Osteocyte (in vitro differentiated cells): ENCODE measurements at regions not wholly inside any gene's neighbourhood (a gene's known extent, or its start where the extent isn't known, plus 50 kb on each side); places are given as distances from the start of the nearest gene placed in this dataset.

ENCODE experiments used
- DNase-seq: peaks from one replicate; pipeline ENCODE4 v3.0.0; 2021; ENCODE audit warnings: mixed read lengths; ENCODE audit not compliant: unreplicated experiment; ENCODE audit errors: extremely low spot score
- H3K27ac Mint-ChIP-seq: one replicate; pipeline ENCODE4 v1.8.0; 2021; ENCODE audit warnings: mild to moderate bottlenecking, mixed read lengths; ENCODE audit not compliant: unreplicated experiment
- H3K27me3 Mint-ChIP-seq: one replicate; pipeline ENCODE4 v1.8.0; 2021; ENCODE audit warnings: mixed read lengths; ENCODE audit not compliant: unreplicated experiment
- H3K36me3 Mint-ChIP-seq: one replicate; pipeline ENCODE4 v1.8.0; 2021; ENCODE audit warnings: mixed read lengths; ENCODE audit not compliant: unreplicated experiment
- H3K4me1 Mint-ChIP-seq: one replicate; pipeline ENCODE4 v1.8.0; 2021; ENCODE audit warnings: mixed read lengths; ENCODE audit not compliant: unreplicated experiment
- H3K4me3 Mint-ChIP-seq: one replicate; pipeline ENCODE4 v1.8.0; 2021; ENCODE audit warnings: mild to moderate bottlenecking, moderate library complexity, mixed read lengths; ENCODE audit not compliant: unreplicated experiment
- H3K9me3 Mint-ChIP-seq: one replicate; pipeline ENCODE4 v1.8.0; 2021; ENCODE audit warnings: mixed read lengths; ENCODE audit not compliant: unreplicated experiment
- TF ChIP-seq, protein P1 (sequence below): fragments of 200-600 bp; sonication (generic); IDR thresholded peaks from 2 replicates; pipeline ENCODE4 v1.5.0; 2021; ENCODE audit warnings: antibody characterized with exemption, mild to moderate bottlenecking, moderate library complexity

DNA sequence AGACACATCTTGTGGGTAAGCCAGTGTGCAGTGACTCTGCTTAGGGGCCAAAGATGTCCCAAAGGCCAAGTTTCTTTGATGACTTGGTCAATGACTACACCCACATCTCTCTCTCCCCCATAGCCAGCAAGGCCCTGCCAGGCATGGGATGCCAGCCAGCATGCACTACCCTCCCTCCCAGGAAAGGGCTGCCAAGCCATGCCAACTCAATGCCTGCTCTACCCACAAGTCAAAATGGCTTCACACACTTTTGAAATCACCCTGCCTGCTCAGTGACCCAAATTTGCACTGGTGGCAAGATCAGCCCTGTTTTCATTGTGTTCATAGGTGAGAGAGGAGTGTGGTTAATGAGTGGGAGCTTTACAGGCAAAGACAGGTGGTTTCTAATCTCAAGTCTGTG, 112.5 kb downstream of the MATN1 start:
- Mint-ChIP-seq H3K4me3 (no peak overlapping the region), H3K27me3 (peaks cover 7% of the 10 kb centered on the region), H3K9me3 (peaks cover 3% of the 10 kb centered on the region), H3K4me1 (no peaks in the 10 kb centered on the region), H3K27ac (no peak overlapping the region), H3K36me3 (no peaks in the 10 kb centered on the region)
- TF ChIP-seq, protein P1, sequence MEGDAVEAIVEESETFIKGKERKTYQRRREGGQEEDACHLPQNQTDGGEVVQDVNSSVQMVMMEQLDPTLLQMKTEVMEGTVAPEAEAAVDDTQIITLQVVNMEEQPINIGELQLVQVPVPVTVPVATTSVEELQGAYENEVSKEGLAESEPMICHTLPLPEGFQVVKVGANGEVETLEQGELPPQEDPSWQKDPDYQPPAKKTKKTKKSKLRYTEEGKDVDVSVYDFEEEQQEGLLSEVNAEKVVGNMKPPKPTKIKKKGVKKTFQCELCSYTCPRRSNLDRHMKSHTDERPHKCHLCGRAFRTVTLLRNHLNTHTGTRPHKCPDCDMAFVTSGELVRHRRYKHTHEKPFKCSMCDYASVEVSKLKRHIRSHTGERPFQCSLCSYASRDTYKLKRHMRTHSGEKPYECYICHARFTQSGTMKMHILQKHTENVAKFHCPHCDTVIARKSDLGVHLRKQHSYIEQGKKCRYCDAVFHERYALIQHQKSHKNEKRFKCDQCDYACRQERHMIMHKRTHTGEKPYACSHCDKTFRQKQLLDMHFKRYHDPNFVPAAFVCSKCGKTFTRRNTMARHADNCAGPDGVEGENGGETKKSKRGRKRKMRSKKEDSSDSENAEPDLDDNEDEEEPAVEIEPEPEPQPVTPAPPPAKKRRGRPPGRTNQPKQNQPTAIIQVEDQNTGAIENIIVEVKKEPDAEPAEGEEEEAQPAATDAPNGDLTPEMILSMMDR: no peak
- DNase-seq: peak; percentile 64

DNA sequence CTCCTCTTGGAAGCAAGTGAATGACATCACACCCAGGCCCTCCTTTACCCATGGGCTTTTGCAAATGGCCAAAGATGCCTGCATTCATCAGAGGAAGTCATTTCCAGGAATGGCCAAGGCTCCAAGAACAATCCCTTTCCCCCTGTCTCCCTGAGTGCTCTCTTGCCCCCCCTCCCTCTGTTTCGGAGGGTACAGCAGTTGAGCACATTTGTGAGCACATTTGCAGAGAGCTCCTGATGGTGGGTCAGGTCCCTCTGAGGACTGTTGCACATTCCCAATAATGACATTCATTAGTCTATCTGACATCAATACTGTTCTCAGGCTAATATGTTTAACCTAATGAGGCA, 113.4 kb downstream of the MATN1 start:
- Mint-ChIP-seq H3K36me3 (no peaks in the 10 kb centered on the region), H3K9me3 (peaks cover 3% of the 10 kb centered on the region), H3K4me1 (no peaks in the 10 kb centered on the region), H3K27me3 (peaks cover 7% of the 10 kb centered on the region), H3K4me3 (no peak overlapping the region), H3K27ac (no peak overlapping the region)
- DNase-seq: peak; percentile 63
- TF ChIP-seq, protein P1: no peak

DNA sequence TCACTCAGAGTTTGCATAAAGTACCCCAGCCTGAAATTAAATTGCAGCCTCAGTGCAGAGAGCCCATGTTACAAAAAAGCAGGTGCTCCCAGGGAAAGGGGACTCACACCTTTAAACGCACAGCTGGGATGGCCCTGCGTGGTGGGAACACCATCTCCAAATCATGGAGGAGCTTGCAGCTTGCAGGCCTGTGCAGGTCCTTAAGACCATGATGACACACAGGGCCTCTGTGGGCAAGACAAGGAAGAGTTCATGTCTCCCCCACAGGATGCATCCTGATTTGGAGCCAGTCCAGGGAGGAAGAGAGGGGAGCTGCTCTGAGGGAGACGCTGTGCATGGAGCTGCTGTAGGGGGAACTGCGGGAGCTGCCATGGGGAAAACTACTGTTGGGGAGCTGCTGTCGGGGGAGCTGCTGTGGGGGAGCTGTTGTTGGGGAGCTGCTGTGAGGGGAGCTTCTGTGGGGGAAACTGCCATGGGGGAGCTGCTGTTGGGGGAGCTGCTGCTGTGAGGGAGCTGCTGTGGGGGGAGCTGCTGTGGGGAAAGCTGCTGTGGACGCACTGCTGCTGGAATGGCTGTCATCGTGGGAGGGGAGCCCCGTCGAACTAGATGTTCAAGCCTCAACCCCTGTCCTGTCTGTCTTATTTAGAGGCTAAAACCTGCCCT, 113.9 kb downstream of the MATN1 start:
- Mint-ChIP-seq H3K27ac (no peak overlapping the region), H3K4me3 (no peak overlapping the region), H3K9me3 (peaks cover 3% of the 10 kb centered on the region), H3K36me3 (no peaks in the 10 kb centered on the region), H3K27me3 (peaks cover 7% of the 10 kb centered on the region), H3K4me1 (no peaks in the 10 kb centered on the region)
- peak; percentile 66 for DNase-seq
- TF ChIP-seq, protein P1: no peak

DNA sequence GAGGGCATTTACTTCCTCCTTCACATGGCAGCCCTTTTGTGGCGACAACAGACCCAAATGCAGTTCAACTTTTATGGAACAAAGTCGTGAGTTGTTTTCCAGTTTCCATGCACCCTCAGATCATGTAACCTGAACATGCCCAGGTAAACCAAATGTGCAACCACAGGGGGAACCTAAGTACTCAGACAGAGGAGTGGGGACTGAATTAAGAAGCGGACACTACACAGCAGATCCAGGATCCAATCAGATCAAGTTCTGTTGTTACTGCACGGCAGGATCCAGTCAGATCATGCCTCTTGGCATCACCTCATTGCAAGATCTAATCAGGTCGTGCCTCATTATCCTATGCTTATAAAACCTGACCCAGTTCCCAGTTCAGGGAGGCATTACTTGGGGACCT, 115.7 kb downstream of the MATN1 start:
- no peak for DNase-seq
- Mint-ChIP-seq H3K27ac (no peak overlapping the region), H3K36me3 (no peaks in the 10 kb centered on the region), H3K9me3 (peaks cover 3% of the 10 kb centered on the region), H3K4me1 (no peaks in the 10 kb centered on the region), H3K27me3 (peaks cover 10% of the 10 kb centered on the region), H3K4me3 (no peak overlapping the region)
- TF ChIP-seq, protein P1: no peak

DNA sequence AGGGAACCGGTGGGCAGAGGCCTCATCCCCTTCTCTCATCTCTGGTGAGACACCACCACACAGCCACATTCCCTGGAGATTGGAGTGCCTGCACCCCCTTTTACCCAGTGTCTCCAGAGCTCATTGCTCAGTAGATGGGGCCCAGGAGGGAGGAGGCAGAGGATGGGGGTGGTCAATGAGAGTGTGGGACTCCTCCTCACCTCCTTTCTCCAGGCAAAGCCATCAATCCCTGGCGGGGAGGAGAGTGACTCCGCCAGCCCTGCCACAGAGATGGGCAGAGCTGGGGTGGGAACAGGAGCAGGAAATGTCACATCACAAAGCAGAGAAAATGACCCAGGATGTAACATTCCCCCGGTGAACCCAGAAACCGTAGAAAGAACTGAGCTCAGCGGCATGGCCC, 117.2 kb downstream of the MATN1 start:
- Mint-ChIP-seq H3K36me3 (no peaks in the 10 kb centered on the region), H3K4me1 (no peaks in the 10 kb centered on the region), H3K9me3 (no peaks in the 10 kb centered on the region)

More for the DNA sequence above, 117.2 kb downstream of the MATN1 start:
- TF ChIP-seq, protein P1: no peak
- H3K27me3 Mint-ChIP-seq: peaks cover 10% of the 10 kb centered on the region
- no peak overlapping the region for H3K4me3 Mint-ChIP-seq
- H3K27ac Mint-ChIP-seq: no peak overlapping the region
- DNase-seq: peak; percentile 68
